Tibial nerve (tissue), 4 donors: ENCODE measurements at regions not wholly inside any gene's neighbourhood (a gene's known extent, or its start where the extent isn't known, plus 50 kb on each side); places are given as distances from the start of the nearest gene placed in this dataset.

ENCODE experiments used
- DNase-seq, 2 donors: peaks; one replicate each; pipeline ENCODE4 v3.0.0-alpha.2; 2019; ENCODE audit warnings: low spot score in 2 of 2
- H3K27ac ChIP-seq, 4 donors: fragments of 200-600 bp; sonication (generic) in 3 of 4; one replicate each; pipeline ENCODE4 v1.5.1; 2017 to 2019; ENCODE audit warnings: mild to moderate bottlenecking in 1 of 4
- H3K27me3 ChIP-seq, 2 donors: fragments of 200-600 bp; sonication (generic) in 1 of 2; one replicate each; pipeline versions ENCODE4 v1.5.1 to v1.6.0; 2017 to 2019
- H3K36me3 ChIP-seq, 3 donors: fragments of 200-600 bp; sonication (generic); one replicate each; pipeline ENCODE4 v1.5.1; 2018 to 2019
- H3K4me1 ChIP-seq, 4 donors: fragments of 200-600 bp; sonication (generic) in 3 of 4; one replicate each; pipeline ENCODE4 v1.5.1; 2017 to 2019
- H3K4me3 ChIP-seq, 4 donors: fragments of 200-600 bp; sonication (generic) in 3 of 4; one replicate each; pipeline ENCODE4 v1.5.1; 2017 to 2019; ENCODE audit warnings: mild to moderate bottlenecking in 1 of 4, moderate library complexity in 1 of 4
- H3K9me3 ChIP-seq, 4 donors: fragments of 200-600 bp; sonication (generic) in 3 of 4; one replicate each; pipeline ENCODE4 v1.5.1; 2017 to 2019
- EP300 ChIP-seq, 2 donors: sonication (generic); formaldehyde crosslinking; IDR thresholded peaks; one replicate each; pipeline ENCODE4 v1.6.1; 2017; ENCODE audit warnings: antibody characterized with exemption in 2 of 2, mild to moderate bottlenecking in 1 of 2
- POLR2A ChIP-seq, 2 donors: fragments of 450-650 bp; IDR thresholded peaks; one replicate each; pipeline ENCODE4 v1.6.1; 2017; ENCODE audit warnings: antibody characterized with exemption in 2 of 2, mild to moderate bottlenecking in 2 of 2, moderate library complexity in 2 of 2
- WGBS, 2 donors: methylation state at CpG; one replicate each; pipeline ENCODE4 v1.1.5; 2018; 5-methylcytosine and 5-hydroxymethylcytosine counted together
- TF ChIP-seq, protein P1 (sequence below), 5 experiments: fragments of 200-600 bp in 3 of 5; fragments of 450-650 bp in 2 of 5; sonication (generic) in 3 of 5; IDR thresholded peaks; one replicate each; pipeline ENCODE4 v1.5.1; 2016 to 2019; ENCODE audit warnings: antibody characterized with exemption in 5 of 5, mild to moderate bottlenecking in 3 of 5, moderate library complexity in 2 of 5

- DNase-seq: no peak
- Histone ChIP-seq H3K27ac (no peak overlapping the region), H3K36me3 (no peaks in the 10 kb centered on the region), H3K27me3 (no peaks in the 10 kb centered on the region), H3K9me3 (no peaks in the 10 kb centered on the region), H3K4me1 (peaks cover 0 to 10% (median 0%) of the 10 kb centered on the region in 4 donors), H3K4me3 (no peak overlapping the region)
- TF ChIP-seq, protein P1, sequence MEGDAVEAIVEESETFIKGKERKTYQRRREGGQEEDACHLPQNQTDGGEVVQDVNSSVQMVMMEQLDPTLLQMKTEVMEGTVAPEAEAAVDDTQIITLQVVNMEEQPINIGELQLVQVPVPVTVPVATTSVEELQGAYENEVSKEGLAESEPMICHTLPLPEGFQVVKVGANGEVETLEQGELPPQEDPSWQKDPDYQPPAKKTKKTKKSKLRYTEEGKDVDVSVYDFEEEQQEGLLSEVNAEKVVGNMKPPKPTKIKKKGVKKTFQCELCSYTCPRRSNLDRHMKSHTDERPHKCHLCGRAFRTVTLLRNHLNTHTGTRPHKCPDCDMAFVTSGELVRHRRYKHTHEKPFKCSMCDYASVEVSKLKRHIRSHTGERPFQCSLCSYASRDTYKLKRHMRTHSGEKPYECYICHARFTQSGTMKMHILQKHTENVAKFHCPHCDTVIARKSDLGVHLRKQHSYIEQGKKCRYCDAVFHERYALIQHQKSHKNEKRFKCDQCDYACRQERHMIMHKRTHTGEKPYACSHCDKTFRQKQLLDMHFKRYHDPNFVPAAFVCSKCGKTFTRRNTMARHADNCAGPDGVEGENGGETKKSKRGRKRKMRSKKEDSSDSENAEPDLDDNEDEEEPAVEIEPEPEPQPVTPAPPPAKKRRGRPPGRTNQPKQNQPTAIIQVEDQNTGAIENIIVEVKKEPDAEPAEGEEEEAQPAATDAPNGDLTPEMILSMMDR (IDR thresholded peaks at IDR 0.05): no peak
- WGBS, 2 donors: 86 to 88% methylated on average over 1 of the region's 1 CpG
Measured at GRCh38 chr18:45383228-45383627, 232.0 kb upstream of the SLC14A2 start.

GRCh38 chr18:45384137-45384961 lies 230.9 kb upstream of the SLC14A2 start:
- TF ChIP-seq, protein P1 (IDR thresholded peaks at IDR 0.05): peak; percentile 36 to 74 (median 63)
- TF ChIP-seq EP300 (IDR thresholded peaks at IDR 0.05) (no peak), POLR2A (IDR thresholded peaks at IDR 0.05) (no peak)
- no peak overlapping the region for H3K27ac ChIP-seq

DNA sequence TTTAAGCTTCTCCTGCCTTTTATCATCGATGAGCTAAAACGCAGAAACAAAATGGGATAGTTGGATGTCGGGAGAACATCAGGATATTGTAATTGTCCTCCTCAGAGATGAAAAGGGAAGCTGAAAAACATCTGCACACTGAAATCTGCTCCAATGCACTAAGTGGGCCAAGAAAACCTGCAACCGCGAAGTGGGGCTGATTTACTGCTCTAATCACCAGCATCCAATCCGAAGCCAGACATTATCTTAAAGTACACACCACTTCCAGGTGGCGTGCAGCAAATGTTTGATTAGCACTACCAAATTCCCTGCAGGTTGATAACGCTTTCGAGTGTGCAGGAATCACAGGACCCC lies 230.3 kb upstream of the SLC14A2 start:
- Histone ChIP-seq H3K36me3 (no peaks in the 10 kb centered on the region), H3K4me1 (peaks cover 0 to 10% (median 0%) of the 10 kb centered on the region in 4 donors), H3K27me3 (no peaks in the 10 kb centered on the region), H3K4me3 (no peak overlapping the region), H3K9me3 (no peaks in the 10 kb centered on the region), H3K27ac (no peak overlapping the region)
- TF ChIP-seq EP300 (IDR thresholded peaks at IDR 0.05) (no peak), POLR2A (IDR thresholded peaks at IDR 0.05) (no peak)
- TF ChIP-seq, protein P1 (IDR thresholded peaks at IDR 0.05): no peak
- WGBS, 2 donors: 56 to 68% methylated on average over 9 of the region's 9 CpGs
- DNase-seq: no peak

More at GRCh38 chr18:45384137-45384961, 230.9 kb upstream of the SLC14A2 start:
- Histone ChIP-seq H3K4me3 (no peak overlapping the region), H3K9me3 (no peaks in the 10 kb centered on the region), H3K4me1 (peaks cover 0 to 10% (median 0%) of the 10 kb centered on the region in 4 donors), H3K27me3 (no peaks in the 10 kb centered on the region), H3K36me3 (no peaks in the 10 kb centered on the region)
- WGBS, 2 donors: 16 to 24% methylated on average over 4 of the region's 4 CpGs
- DNase-seq: peak; percentile 24 to 77

GRCh38 chr18:45386041-45386655 lies 229.1 kb upstream of the SLC14A2 start:
- Histone ChIP-seq H3K9me3 (no peaks in the 10 kb centered on the region), H3K27me3 (no peaks in the 10 kb centered on the region), H3K36me3 (no peaks in the 10 kb centered on the region), H3K4me3 (no peak overlapping the region), H3K4me1 (peaks cover 0 to 10% (median 0%) of the 10 kb centered on the region in 4 donors), H3K27ac (no peak overlapping the region)
- TF ChIP-seq EP300 (IDR thresholded peaks at IDR 0.05): no peak
- TF ChIP-seq, protein P1 (IDR thresholded peaks at IDR 0.05): peak in 1 of 5 experiments; percentile 11
- WGBS, 2 donors: 52 to 60% methylated on average over 7 of the region's 7 CpGs
- DNase-seq: no peak

DNA sequence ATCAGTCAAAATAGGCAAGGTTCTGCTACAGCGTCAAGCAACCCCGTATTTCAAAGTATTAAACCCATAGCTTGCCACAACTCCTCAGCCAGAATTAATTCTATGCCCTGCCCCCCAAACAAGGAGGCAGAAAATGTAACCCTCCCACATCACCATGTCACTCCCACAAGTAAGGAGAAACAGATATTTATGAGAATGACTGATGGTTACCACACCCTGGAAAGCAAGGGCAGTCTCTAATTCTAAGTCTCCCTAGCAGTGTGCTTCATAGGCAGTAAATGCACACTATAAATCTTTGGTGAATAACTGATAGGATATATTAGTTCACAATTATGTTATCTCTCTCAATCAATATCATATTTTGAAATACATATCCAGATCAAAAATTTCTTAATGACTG lies 228.0 kb upstream of the SLC14A2 start:
- H3K4me3 ChIP-seq: no peak overlapping the region
- no peaks in the 10 kb centered on the region for H3K9me3 ChIP-seq
- DNase-seq: no peak
- H3K36me3 ChIP-seq: no peaks in the 10 kb centered on the region
- TF ChIP-seq EP300 (IDR thresholded peaks at IDR 0.05): no peak
- TF ChIP-seq, protein P1 (IDR thresholded peaks at IDR 0.05): no peak
- TF ChIP-seq POLR2A (IDR thresholded peaks at IDR 0.05): no peak
- 50 to 89% methylated on average over 2 of the region's 2 CpGs for WGBS, 2 donors
- H3K27ac ChIP-seq: no peak overlapping the region
- peaks cover 0 to 10% (median 0%) of the 10 kb centered on the region in 4 donors for H3K4me1 ChIP-seq
- no peaks in the 10 kb centered on the region for H3K27me3 ChIP-seq
